Trophoblast cell (in vitro differentiated cells and primary cell): ENCODE measurements at regions not wholly inside any gene's neighbourhood (a gene's known extent, or its start where the extent isn't known, plus 50 kb on each side); places are given as distances from the start of the nearest gene placed in this dataset.

Source experiments
- DNase-seq, 2 donors: peaks; one replicate each; pipeline ENCODE4 v3.0.0-alpha.2; 2016
- H2AFZ ChIP-seq: 2 replicates; pipeline ENCODE4 v1.6.1; 2013; ENCODE audit warnings: low read length, moderate library complexity, mild to moderate bottlenecking; ENCODE audit not compliant: insufficient read depth, poor library complexity
- H2AK5ac ChIP-seq: 2 replicates; pipeline ENCODE4 v1.6.1; 2013; ENCODE audit warnings: mild to moderate bottlenecking, low read length
- H2BK120ac ChIP-seq: 2 replicates; pipeline ENCODE4 v1.6.1; 2013; ENCODE audit warnings: low read length, mild to moderate bottlenecking, moderate library complexity; ENCODE audit not compliant: insufficient read depth, poor library complexity
- H2BK12ac ChIP-seq: 2 replicates; pipeline ENCODE4 v1.6.1; 2013; ENCODE audit warnings: mild to moderate bottlenecking, low read length, moderate library complexity
- H2BK5ac ChIP-seq: 2 replicates; pipeline ENCODE4 v1.6.1; 2013; ENCODE audit warnings: low read length, low read depth, moderate library complexity, mild to moderate bottlenecking; ENCODE audit not compliant: poor library complexity
- H3K14ac ChIP-seq: 2 replicates; pipeline ENCODE4 v1.6.1; 2013; ENCODE audit warnings: mild to moderate bottlenecking, low read length
- H3K18ac ChIP-seq: 2 replicates; pipeline ENCODE4 v1.6.1; 2013; ENCODE audit warnings: mild to moderate bottlenecking, low read length
- H3K23ac ChIP-seq: 2 replicates; pipeline ENCODE4 v1.6.1; 2013; ENCODE audit warnings: low read length
- H3K27ac ChIP-seq: 2 replicates; pipeline ENCODE4 v1.5.1; 2013; ENCODE audit warnings: low read depth, mild to moderate bottlenecking, inconsistent platforms, low read length, moderate library complexity
- H3K27me3 ChIP-seq: 2 replicates; pipeline ENCODE4 v1.6.1; 2013; ENCODE audit warnings: inconsistent platforms, mild to moderate bottlenecking, low read length, moderate library complexity; ENCODE audit not compliant: insufficient read depth
- H3K36me3 ChIP-seq, 2 experiments: 1 replicate in 1 of 2; 2 replicates in 1 of 2; pipeline ENCODE4 v1.6.1; 2013; ENCODE audit warnings: low read length in 2 of 2, mild to moderate bottlenecking in 2 of 2, moderate library complexity in 1 of 2; ENCODE audit not compliant: insufficient read depth in 2 of 2, control insufficient read depth in 1 of 2
- H3K4ac ChIP-seq: 2 replicates; pipeline ENCODE4 v1.6.1; 2013; ENCODE audit warnings: low read depth, mild to moderate bottlenecking, low read length, moderate library complexity
- H3K4me1 ChIP-seq, 2 experiments: 1 replicate in 1 of 2; 2 replicates in 1 of 2; pipeline ENCODE4 v1.6.1; 2013; ENCODE audit warnings: low read length in 2 of 2, mild to moderate bottlenecking in 2 of 2, moderate library complexity in 1 of 2; ENCODE audit not compliant: insufficient read depth in 2 of 2, control insufficient read depth in 1 of 2
- H3K4me2 ChIP-seq: 2 replicates; pipeline ENCODE4 v1.6.1; 2013; ENCODE audit warnings: inconsistent platforms, mild to moderate bottlenecking, low read length, moderate library complexity
- H3K4me3 ChIP-seq: 2 replicates; pipeline ENCODE4 v1.5.1; 2013; ENCODE audit warnings: mild to moderate bottlenecking, low read depth, low read length, inconsistent platforms
- H3K79me1 ChIP-seq: one replicate; pipeline ENCODE4 v1.6.1; 2013; ENCODE audit warnings: low read length
- H3K79me2 ChIP-seq: 2 replicates; pipeline ENCODE4 v1.6.1; 2013; ENCODE audit warnings: low read length, mild to moderate bottlenecking; ENCODE audit not compliant: control insufficient read depth, insufficient read depth, poor library complexity
- H3K9ac ChIP-seq: 2 replicates; pipeline ENCODE4 v1.6.1; 2013; ENCODE audit warnings: mild to moderate bottlenecking, low read length
- H3K9me3 ChIP-seq: 2 replicates; pipeline ENCODE4 v1.6.1; 2013; ENCODE audit warnings: low read depth, mild to moderate bottlenecking, control low read depth, inconsistent platforms, low read length; ENCODE audit not compliant: insufficient read depth
- H4K12ac ChIP-seq: 2 replicates; pipeline ENCODE4 v1.6.1; 2013; ENCODE audit warnings: low read depth, mild to moderate bottlenecking, low read length, moderate library complexity
- H4K8ac ChIP-seq: 2 replicates; pipeline ENCODE4 v1.6.1; 2013; ENCODE audit warnings: low read depth, mild to moderate bottlenecking, low read length, moderate library complexity
- H4K91ac ChIP-seq: one replicate; pipeline ENCODE4 v1.6.1; 2013; ENCODE audit warnings: low read depth, mild to moderate bottlenecking, low read length, moderate library complexity
- WGBS: extraction: QIAGEN DNeasy Blood & Tissue Kit; methylation state at CpG from one replicate; pipeline ENCODE4 v1.1.7; 2013; ENCODE audit warnings: missing lambda C conversion rate; ENCODE audit not compliant: insufficient read length, insufficient coverage; ENCODE audit errors: extremely low coverage; 5-methylcytosine and 5-hydroxymethylcytosine counted together

DNA sequence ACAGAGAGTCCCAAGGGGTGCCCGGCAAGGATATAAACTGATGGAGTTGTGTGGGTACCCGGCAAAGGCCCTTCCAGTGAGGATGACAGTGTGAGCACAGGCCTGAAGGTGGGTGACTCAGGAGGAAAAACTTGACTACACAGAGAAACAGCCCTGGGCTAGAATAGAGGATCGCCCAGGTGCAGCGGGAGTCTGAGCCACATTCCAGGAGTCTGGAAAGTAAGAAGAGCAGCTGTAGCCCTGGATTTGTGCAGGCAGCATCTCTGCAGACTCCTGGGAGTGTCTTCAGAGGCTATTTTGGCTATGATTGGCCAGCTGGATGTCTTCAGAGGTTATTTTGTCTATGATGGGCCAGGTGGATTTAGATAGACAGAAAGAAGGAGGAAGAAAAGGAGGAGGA, 367.6 kb upstream of the MKI67 start:
- peak; percentile 92 to 97 for DNase-seq
- WGBS, result no CpG with 5 or more reads among the region's 4 CpGs
- Histone ChIP-seq H3K27me3 (no peaks in the 10 kb centered on the region), H2BK120ac (no peak overlapping the region), H3K27ac (no peak overlapping the region), H4K12ac (no peak overlapping the region), H4K91ac (no peak overlapping the region), H2AFZ (no peak overlapping the region), H2BK12ac (no peak overlapping the region), H3K9ac (no peak overlapping the region), H3K79me1 (no peaks in the 10 kb centered on the region), H3K18ac (no peak overlapping the region), H2AK5ac (no peak overlapping the region), H2BK5ac (no peak overlapping the region), H3K4me2 (no peak overlapping the region), H3K36me3 (no peaks in the 10 kb centered on the region), H3K79me2 (no peaks in the 10 kb centered on the region), H3K9me3 (peaks cover 5% of the 10 kb centered on the region), H3K14ac (no peak overlapping the region), H3K23ac (no peak overlapping the region), H3K4me3 (no peak overlapping the region), H4K8ac (no peak overlapping the region), H3K4me1 (peaks cover 0 to 2% of the 10 kb centered on the region in 2 experiments), H3K4ac (no peak overlapping the region)

DNA sequence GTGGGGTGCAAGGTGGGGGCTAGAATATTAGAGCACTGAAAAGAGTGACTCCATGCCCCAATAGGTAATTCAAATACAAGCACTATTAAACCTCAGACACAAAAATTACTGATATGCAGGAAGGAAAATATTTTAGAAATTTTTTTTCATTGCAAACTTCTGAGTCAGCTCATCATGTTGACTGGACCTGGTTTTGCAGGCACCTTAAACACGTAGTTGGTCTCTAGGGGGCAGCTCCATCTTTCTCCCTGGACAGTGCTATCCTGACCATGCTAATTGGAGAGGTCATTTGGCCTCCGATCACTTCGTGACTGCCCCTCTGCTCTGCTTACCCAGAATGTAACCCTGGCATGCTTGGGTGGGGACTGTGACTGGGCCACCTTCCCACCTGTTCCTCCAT, 368.4 kb upstream of the MKI67 start:
- DNase-seq, result peak; percentile 51 to 91
- no CpG with 5 or more reads among the region's 3 CpGs for WGBS
- H3K4me2 ChIP-seq, result no peak overlapping the region

DNA sequence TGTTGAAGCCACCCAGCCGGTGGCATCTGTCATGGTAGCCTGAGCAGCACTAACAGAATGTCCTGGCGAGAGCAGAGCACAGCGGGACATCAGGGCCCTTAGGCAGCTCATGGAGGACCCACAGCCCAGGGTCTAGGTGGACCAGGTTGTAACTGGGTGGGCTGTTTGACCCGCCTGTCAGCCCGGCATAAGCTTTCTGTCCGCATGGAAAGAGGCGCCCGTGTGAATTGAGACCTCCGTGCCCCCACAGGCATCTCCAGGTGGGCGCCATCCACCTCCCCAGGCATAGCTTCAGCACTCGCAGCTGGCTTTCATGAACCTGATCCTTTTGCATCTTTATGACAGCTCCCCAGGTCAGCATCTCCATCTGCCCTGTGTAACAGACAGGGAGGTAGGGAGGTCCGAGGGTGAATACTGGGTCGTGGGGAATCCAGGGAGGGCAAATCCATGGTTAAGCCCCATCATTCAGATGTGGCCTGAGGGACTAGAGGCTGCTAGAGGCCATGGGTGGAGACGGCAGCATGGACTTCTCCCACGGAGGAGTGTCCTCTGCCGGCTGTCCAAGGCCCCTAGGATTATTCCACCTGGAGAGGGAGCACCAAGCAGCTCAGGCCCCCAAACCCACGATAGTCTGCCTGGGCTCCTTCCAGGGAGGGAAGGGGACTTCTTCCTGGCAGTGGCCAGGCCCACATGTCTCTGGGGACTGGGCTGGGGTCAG, 371.6 kb upstream of the MKI67 start:
- Histone ChIP-seq H3K23ac (no peak overlapping the region), H2AK5ac (no peak overlapping the region), H3K4me3 (no peak overlapping the region), H2AFZ (no peak overlapping the region), H3K9me3 (peaks cover 6% of the 10 kb centered on the region), H3K27me3 (no peaks in the 10 kb centered on the region), H4K8ac (no peak overlapping the region), H3K18ac (no peak overlapping the region), H3K79me2 (no peaks in the 10 kb centered on the region), H2BK120ac (no peak overlapping the region), H2BK12ac (no peak overlapping the region), H3K4me1 (peaks cover 0 to 2% of the 10 kb centered on the region in 2 experiments), H4K91ac (no peak overlapping the region), H3K14ac (no peak overlapping the region), H4K12ac (no peak overlapping the region), H3K4ac (no peak overlapping the region), H3K4me2 (no peak overlapping the region), H2BK5ac (no peak overlapping the region), H3K27ac (no peak overlapping the region), H3K79me1 (no peaks in the 10 kb centered on the region), H3K36me3 (no peaks in the 10 kb centered on the region), H3K9ac (no peak overlapping the region)
- WGBS, result no CpG with 5 or more reads among the region's 17 CpGs
- no peak for DNase-seq

More for the DNA sequence above, 368.4 kb upstream of the MKI67 start:
- Histone ChIP-seq H2BK12ac (no peak overlapping the region), H2AK5ac (no peak overlapping the region), H3K23ac (no peak overlapping the region), H3K27ac (no peak overlapping the region), H3K4me3 (no peak overlapping the region), H3K14ac (no peak overlapping the region), H4K8ac (no peak overlapping the region), H3K79me2 (no peaks in the 10 kb centered on the region), H2AFZ (no peak overlapping the region), H3K79me1 (no peaks in the 10 kb centered on the region), H3K27me3 (no peaks in the 10 kb centered on the region), H3K18ac (no peak overlapping the region), H3K36me3 (no peaks in the 10 kb centered on the region), H3K4ac (no peak overlapping the region), H4K12ac (no peak overlapping the region), H3K9me3 (peaks cover 8% of the 10 kb centered on the region), H2BK5ac (no peak overlapping the region), H2BK120ac (no peak overlapping the region), H3K9ac (no peak overlapping the region), H3K4me1 (peaks cover 0 to 2% of the 10 kb centered on the region in 2 experiments), H4K91ac (no peak overlapping the region)

DNA sequence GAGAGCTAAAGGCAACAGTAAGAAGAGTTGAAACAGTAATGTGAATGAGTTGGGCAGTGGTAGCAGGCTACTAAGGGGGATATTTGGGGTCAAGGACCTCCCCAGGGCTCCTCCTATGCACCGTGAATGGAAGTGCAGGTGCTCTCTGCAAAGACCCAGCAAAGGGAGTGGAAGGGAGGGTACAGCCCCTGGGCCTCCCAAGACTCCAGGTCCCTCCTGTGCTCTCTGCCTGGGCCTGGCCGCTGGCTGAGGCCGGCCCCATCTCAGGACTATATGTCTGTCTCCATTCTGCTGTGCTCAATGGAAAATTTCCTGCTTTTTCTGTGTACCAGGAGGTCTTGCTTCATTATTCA, 372.1 kb upstream of the MKI67 start:
- H3K27ac ChIP-seq, result no peak overlapping the region
- H3K18ac ChIP-seq, result no peak overlapping the region
- no peak overlapping the region for H2BK12ac ChIP-seq
- H2AK5ac ChIP-seq, result no peak overlapping the region
- WGBS, result no CpG with 5 or more reads among the region's 3 CpGs
- H4K12ac ChIP-seq, result no peak overlapping the region
- no peak overlapping the region for H3K9ac ChIP-seq
- H3K4ac ChIP-seq, result no peak overlapping the region
- no peak overlapping the region for H3K4me3 ChIP-seq
- no peak overlapping the region for H2BK120ac ChIP-seq
- DNase-seq, result no peak
- no peak overlapping the region for H4K8ac ChIP-seq
- H3K9me3 ChIP-seq, result peaks cover 6% of the 10 kb centered on the region
- no peaks in the 10 kb centered on the region for H3K79me2 ChIP-seq
- no peaks in the 10 kb centered on the region for H3K79me1 ChIP-seq
- no peak overlapping the region for H3K4me2 ChIP-seq
- peaks cover 0 to 2% of the 10 kb centered on the region in 2 experiments for H3K4me1 ChIP-seq
- no peaks in the 10 kb centered on the region for H3K27me3 ChIP-seq
- H3K23ac ChIP-seq, result no peak overlapping the region
- H2AFZ ChIP-seq, result no peak overlapping the region
- no peak overlapping the region for H3K14ac ChIP-seq
- no peaks in the 10 kb centered on the region for H3K36me3 ChIP-seq
- H4K91ac ChIP-seq, result no peak overlapping the region
- no peak overlapping the region for H2BK5ac ChIP-seq
